Left ventricle myocardium inferior (tissue), 1 donor: ENCODE measurements at regions not wholly inside any gene's neighbourhood (a gene's known extent, or its start where the extent isn't known, plus 50 kb on each side); places are given as distances from the start of the nearest gene placed in this dataset.

Experiments used
- DNase-seq: peaks from one replicate; pipeline ENCODE4 v3.0.0-alpha.2; 2020
- H3K27ac ChIP-seq: fragments of 200-600 bp; replicated peaks from 2 replicates; pipeline ENCODE4 v1.8.0; 2021
- H3K27me3 ChIP-seq: fragments of 200-600 bp; 2 replicates; pipeline ENCODE4 v1.8.0; 2021; ENCODE audit warnings: low read depth
- H3K36me3 ChIP-seq: fragments of 200-600 bp; 2 replicates; pipeline ENCODE4 v1.8.0; 2021
- H3K4me1 ChIP-seq: fragments of 200-600 bp; 2 replicates; pipeline ENCODE4 v1.8.0; 2021
- H3K4me3 ChIP-seq: fragments of 200-600 bp; 2 replicates; pipeline ENCODE4 v1.8.0; 2021; ENCODE audit warnings: mild to moderate bottlenecking, moderate library complexity
- H3K9me3 ChIP-seq: fragments of 200-600 bp; replicated peaks from 2 replicates; pipeline ENCODE4 v1.8.0; 2021
- CTCF ChIP-seq: fragments of 200-600 bp; IDR thresholded peaks from 2 replicates; pipeline ENCODE4 v1.8.0; 2021; ENCODE audit warnings: antibody characterized with exemption, mild to moderate bottlenecking, borderline replicate concordance
- intact Hi-C: fragments of 100-400 bp; cut with micrococcal nuclease; formaldehyde crosslinking; loops from one replicate; pipeline ENCODE4 v1.11.0; 2022
- donor health status: DM: no; HTN: yes; CAD: no; lungs with severe emphysema.

DNA sequence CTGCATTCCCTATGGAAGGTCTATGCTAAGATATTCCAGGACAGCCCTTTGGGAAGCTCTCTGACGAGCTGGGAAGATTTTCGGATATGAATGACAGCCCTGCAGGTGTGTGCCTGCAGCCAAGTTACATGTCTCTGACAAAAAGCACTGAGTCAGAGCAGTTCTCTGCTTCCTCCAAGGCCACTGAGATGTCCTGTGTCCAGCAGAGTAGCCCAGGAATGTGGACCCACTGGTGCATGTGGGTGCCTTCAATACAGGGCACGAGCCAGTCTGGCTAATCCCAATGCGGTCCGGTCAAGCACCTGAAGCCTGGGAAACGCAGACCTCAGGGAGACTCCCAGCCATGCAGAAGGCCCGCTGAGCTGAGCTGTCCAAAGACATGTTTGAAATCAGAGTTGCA lies 565.7 kb downstream of the TCERG1L start:
- DNase-seq, result no peak
- no peak overlapping the region for H3K4me3 ChIP-seq
- no peaks in the 10 kb centered on the region for H3K36me3 ChIP-seq
- no peak for TF ChIP-seq CTCF
- intact Hi-C loops, result no loop called here
- no peaks in the 10 kb centered on the region for H3K9me3 ChIP-seq
- H3K27me3 ChIP-seq, result peaks cover 60% of the 10 kb centered on the region
- no peak overlapping the region for H3K27ac ChIP-seq
- no peaks in the 10 kb centered on the region for H3K4me1 ChIP-seq

DNA sequence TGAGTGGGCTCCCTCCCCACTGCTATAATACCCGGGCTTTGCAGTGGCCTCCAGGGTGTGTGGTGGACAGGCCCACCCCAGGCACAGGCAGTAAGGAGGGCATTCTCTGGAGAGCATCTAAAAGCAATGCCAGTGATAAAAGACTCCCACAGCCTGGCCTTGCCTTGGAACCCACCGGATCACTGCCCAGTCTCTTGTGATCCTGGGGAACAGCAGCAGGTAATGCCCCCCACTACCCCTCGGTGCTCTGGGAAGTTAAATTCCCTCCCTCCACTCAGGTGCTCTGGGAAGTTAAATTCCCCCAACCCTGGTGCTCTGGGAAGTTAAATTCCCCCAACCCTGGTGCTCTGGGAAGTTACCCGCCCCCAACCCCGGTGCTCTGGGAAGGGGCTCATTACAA lies 565.2 kb downstream of the TCERG1L start:
- Histone ChIP-seq H3K9me3 (no peaks in the 10 kb centered on the region), H3K4me3 (no peak overlapping the region), H3K27me3 (peaks cover 64% of the 10 kb centered on the region), H3K27ac (no peak overlapping the region), H3K36me3 (no peaks in the 10 kb centered on the region), H3K4me1 (no peaks in the 10 kb centered on the region)
- no peak for DNase-seq
- no peak for TF ChIP-seq CTCF
- intact Hi-C loops, result no loop called here

DNA sequence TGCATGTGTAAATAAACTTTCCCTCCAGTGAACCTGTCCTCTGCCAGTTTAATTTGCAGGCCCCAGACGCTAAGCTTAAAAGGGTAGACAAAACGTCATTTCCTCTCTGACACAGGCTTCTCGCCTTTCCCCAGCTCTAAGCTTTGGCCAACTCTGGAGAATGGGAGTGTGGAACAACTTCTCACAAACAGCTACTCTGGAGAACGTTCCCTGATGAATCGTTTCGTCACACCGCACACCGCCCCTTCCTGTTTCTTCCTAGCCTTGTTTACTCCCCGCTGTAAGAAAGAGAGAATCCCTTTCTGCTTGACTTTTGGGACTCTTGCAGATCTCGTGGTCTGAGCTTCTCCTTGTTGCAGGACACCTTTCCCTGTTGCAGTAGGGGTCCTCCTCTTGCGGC lies 564.2 kb downstream of the TCERG1L start:
- Histone ChIP-seq H3K27ac (no peak overlapping the region), H3K4me1 (no peaks in the 10 kb centered on the region), H3K4me3 (no peak overlapping the region), H3K9me3 (no peaks in the 10 kb centered on the region), H3K36me3 (no peaks in the 10 kb centered on the region), H3K27me3 (peaks cover 61% of the 10 kb centered on the region)
- no peak for DNase-seq
- intact Hi-C loops, result no loop called here
- TF ChIP-seq CTCF, result no peak

DNA sequence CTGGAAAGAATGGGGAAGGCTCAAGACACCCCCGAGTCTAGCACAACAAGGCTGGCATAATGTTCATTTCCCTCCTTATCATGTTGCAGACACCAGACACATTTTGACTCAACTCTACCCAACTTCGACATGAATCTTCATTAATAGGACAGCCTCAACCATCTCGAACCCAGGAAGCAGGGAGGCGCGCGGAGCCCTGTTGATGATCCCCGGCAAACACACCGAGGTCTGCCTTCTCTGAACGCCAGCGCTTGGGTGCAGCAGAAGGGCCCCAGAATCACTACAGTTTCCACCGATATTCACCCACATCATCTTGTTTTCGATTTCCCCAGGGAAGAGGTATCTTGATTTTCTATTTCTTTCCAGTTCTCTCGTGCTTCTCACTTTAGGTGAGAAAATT lies 563.6 kb downstream of the TCERG1L start:
- no peak for TF ChIP-seq CTCF
- no peak overlapping the region for H3K27ac ChIP-seq
- H3K4me3 ChIP-seq, result no peak overlapping the region
- no peaks in the 10 kb centered on the region for H3K4me1 ChIP-seq
- intact Hi-C loops, result no loop called here
- H3K36me3 ChIP-seq, result no peaks in the 10 kb centered on the region
- DNase-seq, result no peak
- H3K27me3 ChIP-seq, result peaks cover 56% of the 10 kb centered on the region
- H3K9me3 ChIP-seq, result no peaks in the 10 kb centered on the region

DNA sequence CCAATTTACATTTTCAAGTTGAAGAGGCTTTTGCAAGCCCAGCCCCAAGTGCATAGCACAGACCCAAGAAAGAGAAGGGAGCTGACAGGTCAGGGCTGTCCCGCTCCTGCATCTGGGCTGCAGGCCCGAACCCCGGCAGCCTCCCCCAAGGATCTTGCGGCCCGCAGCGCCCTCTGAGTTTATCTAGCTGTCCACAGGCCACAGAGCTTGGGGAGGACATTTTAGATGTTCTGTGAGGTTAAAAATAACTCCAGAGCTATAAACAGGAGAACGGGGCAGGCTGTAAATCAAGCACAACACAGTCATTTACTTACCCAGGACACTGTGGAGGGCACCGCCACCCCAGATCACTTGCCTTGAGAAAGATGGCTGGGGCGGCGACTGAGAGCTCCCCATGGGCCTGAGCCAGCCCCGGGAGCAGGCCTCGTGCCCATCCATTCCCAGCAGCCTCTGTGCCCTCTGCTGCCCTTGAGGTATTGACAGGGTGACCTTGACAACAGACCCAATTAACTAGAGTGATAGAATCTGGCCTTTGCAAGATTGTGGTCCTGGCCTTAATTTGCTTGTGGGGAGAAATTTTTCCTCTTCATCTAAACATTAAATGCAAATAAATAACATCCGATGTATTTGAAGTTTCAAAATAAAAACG lies 563.0 kb downstream of the TCERG1L start:
- intact Hi-C loops, result no loop called here
- Histone ChIP-seq H3K4me3 (no peak overlapping the region), H3K9me3 (no peaks in the 10 kb centered on the region), H3K4me1 (no peaks in the 10 kb centered on the region), H3K27me3 (peaks cover 51% of the 10 kb centered on the region), H3K27ac (no peak overlapping the region), H3K36me3 (no peaks in the 10 kb centered on the region)
- DNase-seq, result no peak
- TF ChIP-seq CTCF, result no peak
